HG03354 (cell line): ENCODE measurements at regions not wholly inside any gene's neighbourhood (a gene's known extent, or its start where the extent isn't known, plus 50 kb on each side); places are given as distances from the start of the nearest gene placed in this dataset.
"Not testable (repeated sequence)": the region's sequence is repeated elsewhere in the genome, so short reads cannot be mapped to it uniquely, and the experiment has no call there.

Source experiments
- ATAC-seq: cut with Tn5 transposase; IDR thresholded peaks from one replicate; pipeline ENCODE4 v1.9.1; 2021; ENCODE audit warnings: mild to moderate bottlenecking; ENCODE audit not compliant: unreplicated experiment, poor library complexity, severe bottlenecking

DNA sequence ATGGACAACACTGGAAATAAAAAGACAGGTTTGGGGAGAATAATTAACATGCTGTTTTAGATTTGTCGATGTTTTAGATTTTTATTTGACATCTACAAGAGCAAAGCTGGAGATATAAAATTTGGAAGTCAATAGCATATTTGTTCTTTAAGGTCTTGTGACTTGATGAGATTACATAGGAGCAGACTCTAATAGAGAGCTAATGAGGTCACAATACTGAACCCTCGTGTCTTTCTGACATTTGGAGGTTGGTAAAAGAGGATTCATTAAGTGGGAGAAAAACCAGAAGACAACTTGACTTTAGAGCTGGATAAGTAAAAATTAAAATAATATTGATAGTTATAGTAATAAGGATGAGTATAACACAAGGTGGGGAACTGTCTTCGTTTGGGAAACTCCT is 322.7 kb upstream of the SEMA6A start:
- ATAC-seq: no peak

DNA sequence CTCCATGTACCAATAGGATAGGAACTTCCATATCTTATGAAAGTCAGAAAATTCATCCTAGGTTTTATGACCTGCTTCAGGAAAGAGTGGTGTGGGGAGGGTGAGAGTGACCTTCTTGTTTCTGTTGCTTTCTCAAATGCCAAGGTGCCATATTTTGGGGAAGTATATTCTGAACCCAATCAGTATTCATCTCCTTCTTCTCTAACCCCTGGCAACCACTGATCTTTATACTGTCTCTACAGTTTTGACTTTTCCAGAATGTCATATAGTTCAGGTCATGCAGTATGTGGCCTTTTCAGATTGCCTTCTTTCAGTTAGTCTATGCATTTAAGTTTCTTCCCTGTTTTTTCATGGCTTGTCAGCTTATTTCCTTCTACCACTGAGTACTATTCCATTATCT is 321.4 kb upstream of the SEMA6A start:
- no peak for ATAC-seq

DNA sequence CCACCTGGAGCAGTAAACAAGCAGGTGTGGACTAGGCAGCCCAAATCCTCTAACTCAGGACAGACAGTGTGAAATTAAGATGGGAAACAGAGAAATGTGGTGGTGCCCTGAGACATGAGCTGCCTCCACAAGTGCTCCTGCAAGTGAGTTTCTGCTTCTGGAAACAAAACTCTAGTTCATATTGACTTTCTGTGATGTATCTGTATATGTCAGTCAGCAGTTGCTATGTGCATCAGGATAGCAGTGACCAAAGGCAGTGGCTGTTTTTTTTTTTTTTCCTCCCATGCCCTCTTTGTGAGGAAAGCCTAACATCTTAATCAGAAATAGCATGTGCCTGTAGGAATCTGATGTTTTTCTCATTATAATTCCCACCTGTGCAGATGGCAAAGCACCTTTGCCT is 318.4 kb upstream of the SEMA6A start:
- no peak for ATAC-seq

DNA sequence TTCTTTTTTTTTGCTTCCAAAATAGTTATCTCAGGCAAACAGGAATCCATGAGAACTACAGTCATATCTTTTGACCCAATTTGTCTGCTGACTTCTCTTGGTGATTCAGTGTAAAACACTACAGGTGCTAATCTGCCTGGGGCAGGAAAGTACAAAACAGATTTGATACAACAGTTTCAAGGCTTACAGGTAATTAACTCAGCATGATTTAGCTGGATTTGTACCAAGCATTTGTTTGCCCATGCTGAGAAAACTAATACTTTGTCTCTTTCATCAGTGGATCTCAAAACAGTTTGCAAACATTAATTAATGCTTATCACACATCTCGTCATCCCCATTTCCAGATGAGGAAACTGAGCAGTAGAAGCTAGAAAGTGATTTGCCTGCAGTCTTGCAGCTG is 312.5 kb upstream of the SEMA6A start:
- ATAC-seq: no peak

DNA sequence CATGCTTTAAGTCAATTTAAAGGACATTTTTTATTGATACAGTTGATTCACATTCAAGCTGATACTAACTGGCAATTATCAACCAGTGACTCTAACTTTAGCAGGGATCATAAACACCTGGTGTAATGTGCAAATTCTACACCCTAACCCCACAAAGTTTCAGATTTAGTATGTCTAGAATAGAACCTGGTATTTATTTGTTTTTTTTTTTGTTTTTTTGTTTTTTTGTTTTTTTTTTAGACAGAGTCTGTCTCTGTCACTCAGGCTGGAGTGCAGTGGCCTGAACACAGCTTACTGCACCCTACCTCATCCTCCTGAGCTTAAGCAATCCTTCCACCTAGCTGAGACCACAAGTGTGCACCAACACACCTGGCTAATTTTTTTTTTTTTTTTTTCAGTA is 311.2 kb upstream of the SEMA6A start:
- no peak for ATAC-seq

DNA sequence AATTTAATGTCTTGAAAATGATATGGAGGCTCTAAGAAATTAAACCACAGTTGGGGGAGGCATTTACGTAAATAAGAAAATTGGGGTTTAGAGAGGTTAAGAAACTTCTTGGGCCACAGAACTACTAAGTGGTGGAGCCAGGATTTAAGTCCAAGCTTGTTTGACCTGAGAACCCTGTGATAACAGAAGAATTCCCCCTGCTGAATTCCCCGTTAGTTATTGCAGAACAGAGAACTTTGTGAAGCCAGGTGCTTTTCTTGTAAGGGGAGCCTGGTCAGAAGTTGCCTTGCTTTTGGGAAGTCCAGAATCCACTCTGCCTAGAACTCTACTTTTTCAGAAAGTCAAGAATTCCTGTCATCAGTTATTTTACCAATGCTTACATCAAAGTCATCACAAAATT is 309.3 kb upstream of the SEMA6A start:
- ATAC-seq: no peak

DNA sequence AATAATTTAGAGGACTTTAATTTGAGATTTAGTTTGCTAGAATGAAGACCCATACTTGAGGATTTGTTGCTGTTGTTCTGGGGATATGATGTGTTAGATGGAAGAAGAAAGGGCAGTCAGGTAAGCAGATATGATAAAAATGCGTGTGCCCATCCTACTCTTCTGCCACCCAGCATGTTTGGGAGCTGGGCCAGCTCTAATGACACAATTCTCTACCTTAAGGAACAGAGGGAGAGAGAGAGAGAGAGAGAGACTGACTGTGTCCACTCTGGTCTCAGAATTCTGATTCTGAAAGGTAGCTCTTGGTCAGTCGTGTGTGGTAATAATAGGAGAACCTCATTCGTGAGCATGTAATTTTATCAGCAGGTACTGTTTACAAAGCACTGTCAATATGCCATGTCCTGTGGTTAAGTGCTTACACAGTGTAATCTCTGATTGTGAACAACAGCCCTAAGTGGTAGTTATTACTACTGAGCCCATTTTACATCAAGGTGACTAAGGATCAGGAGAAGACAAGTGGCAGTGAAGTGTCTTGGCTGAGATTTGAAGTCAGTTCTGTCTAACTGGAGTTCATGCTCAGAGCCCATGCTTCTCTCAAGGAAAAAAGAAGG is 307.4 kb upstream of the SEMA6A start:
- no peak for ATAC-seq

DNA sequence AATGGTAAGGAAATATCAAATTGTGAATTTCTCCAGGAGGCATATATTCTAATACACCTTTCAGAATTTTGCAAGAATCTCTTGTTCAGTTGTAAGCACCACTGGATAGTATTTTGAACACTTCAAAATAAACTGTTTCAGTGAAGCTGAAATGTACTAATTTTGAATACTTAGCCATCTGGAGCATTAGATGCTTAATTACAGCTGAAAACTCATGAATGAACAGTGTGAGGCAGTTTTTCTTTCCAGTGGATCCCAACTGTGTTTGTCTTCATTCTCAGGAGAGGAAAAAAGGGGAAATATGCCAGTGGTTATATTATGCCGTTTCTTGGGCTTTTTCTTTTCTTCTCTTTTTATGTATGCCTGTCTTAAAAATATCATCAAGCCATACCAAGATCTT is 306.0 kb upstream of the SEMA6A start:
- no peak for ATAC-seq

DNA sequence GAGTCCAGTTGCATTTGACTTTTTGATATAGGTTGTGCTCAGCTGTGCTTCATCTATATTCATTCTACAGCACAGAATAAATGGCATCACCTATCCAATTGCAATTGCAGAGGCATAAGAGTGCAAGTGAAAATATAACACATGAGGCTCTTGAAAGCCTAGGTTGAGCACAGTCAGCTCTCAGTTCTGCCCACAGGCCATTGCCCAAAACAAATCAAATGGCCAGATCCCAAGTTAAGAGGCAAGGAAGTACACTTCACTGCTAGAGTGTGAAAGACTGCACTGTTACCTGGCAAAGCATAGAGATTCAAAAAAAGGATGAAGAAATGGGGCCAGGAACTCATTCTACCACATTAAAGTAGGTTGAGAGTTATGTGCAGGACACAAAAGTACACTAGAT is 305.5 kb upstream of the SEMA6A start:
- ATAC-seq: no peak

DNA sequence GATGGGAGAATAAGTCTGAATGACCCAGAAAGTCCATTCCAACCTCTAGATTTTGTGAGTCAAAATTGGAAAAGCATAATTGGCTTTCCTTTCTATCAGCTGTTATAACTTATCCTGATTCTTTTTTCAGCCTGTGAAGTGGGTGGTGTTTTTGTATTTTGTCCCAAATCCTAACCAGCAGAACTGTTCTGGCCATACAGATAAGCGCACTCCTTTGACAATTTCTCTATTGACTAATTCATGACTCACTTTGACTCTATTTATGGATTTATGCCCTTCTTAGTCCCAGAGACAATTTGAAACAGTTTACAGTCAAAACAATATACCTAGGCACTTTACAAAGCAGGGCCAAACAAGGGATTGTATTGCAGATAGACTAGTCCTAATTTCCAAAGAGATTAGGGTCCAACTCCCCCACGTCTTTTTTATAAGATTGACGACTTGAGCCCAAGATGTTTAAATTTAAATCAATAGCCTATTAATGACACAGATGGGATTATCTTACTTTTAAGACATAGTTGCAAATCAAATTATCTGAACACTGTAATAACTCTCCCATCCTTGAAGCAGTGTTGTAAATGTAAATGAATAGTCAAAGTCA is 301.7 kb upstream of the SEMA6A start:
- ATAC-seq: no peak

DNA sequence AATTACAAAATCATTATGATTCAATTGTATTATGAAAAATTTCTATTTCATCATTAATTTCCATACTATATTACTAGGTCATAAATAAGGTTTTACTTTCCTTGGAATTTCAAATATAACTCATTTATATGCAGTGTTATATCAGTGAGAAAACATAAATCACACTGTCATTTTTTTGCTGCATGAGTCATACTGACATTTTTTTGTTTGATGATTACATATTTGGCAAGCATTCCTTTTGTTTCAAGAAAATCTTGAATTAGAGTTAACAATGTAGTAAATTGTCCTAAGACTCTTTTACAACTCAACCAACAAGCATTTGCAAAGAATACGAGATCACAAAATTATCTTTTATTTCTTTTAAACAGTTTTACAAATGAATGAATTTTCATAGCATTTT is 298.4 kb upstream of the SEMA6A start:
- no peak for ATAC-seq

DNA sequence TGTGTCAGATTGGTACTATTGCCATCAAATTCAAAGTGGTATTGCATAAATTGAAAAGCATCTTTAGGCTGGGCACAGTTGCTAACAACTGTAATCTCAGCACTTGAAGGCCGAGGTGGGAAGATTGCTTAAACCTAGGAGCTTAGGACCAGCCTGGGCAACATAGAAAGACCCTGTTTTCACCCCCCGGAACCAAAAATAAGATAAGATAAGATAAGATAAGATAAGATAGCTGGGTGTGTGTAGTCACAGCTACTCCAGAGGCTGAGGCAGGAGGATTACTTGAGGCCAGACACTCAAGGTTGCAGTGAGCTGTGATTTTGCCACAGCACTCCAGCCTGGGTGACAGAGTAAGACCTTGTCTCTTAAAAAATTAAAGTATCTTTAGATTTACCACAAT is 297.9 kb upstream of the SEMA6A start:
- no peak for ATAC-seq

DNA sequence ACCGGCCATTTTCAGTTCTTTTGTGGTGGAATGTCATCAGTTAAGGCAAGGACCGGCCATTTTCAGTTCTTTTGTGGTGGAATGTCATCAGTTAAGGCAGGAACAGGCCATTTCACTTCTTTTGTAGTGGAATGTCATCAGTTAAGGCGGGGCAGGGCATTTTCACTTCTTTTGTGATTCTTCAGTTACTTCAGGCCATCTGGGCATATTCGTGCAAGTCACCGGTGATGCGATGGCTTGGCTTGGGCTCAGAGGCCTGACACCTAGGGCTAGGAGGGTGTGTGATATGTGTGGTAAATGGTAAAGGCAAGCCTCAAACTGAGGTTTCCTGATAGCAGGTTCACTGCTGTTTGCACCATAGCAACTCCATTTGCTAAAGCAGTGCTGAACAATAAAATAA is 293.2 kb upstream of the SEMA6A start:
- ATAC-seq: not testable (repeated sequence)

DNA sequence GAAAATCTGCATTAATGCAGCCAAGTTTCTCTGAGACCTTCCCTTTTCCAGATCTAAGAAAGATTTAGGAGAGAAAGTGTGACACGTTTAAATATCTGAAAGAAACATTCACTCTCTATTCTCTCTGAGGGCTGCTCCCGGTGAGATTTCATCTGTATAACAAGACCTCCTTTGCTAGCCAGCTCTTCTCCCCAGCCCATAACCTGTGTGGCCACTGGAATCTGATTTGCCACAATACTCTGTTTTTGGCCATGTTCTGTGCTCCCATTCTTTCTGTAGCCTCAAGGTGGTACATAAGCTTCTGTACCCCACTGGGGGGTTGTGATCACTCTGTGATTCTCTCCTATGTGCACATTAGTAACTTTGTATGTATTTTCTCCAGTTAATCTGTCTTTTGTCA is 291.0 kb upstream of the SEMA6A start:
- no peak for ATAC-seq

DNA sequence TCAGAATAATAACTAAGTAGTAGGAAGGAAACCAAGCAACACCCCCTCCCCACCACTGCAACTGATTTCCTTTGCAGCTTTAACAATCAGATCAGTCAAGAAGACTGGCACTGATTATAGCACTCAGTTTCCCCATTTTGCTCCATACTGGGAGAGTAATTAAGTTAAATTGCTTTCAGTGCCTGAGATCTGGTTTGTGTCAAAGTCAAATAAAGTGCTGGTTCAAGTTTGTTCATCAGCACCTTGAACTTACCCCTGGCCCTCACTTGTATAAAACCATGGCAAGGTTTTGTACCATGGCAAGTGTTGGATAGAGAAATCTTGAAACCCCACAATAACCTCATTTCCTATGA is 290.2 kb upstream of the SEMA6A start:
- no peak for ATAC-seq

DNA sequence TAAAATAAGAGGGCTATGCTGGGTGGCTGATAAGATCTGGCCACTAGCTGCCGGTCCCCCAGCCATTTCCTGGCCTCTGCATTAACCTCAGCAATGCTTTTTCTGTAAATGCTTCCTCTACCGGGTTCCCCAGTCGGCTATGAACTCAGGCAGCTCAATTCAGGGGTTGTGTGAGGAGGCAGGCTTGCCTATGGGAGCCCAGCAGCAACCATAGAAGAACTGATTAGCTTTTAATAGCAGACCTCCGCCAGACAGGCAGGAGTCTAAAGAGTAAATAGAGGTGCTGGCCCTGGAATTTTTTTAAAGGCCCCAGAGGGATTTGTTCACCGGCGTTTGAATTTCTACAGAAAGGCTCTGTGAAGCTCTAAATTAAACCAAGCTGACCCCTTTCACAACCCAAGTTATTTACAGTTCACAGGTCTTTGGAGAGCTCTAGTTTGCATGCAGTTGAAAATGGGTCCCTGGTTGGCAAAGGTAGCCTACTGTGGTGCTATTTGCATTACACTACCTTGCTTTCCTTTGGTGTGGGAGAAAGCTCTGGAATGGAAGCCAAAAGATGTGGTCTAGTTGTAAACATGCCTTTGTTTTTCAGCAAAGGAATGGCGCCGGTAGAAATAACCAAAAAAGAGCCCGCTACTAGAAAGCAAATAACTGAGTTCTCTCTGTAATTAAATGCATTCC is 289.7 kb upstream of the SEMA6A start:
- ATAC-seq: no peak

DNA sequence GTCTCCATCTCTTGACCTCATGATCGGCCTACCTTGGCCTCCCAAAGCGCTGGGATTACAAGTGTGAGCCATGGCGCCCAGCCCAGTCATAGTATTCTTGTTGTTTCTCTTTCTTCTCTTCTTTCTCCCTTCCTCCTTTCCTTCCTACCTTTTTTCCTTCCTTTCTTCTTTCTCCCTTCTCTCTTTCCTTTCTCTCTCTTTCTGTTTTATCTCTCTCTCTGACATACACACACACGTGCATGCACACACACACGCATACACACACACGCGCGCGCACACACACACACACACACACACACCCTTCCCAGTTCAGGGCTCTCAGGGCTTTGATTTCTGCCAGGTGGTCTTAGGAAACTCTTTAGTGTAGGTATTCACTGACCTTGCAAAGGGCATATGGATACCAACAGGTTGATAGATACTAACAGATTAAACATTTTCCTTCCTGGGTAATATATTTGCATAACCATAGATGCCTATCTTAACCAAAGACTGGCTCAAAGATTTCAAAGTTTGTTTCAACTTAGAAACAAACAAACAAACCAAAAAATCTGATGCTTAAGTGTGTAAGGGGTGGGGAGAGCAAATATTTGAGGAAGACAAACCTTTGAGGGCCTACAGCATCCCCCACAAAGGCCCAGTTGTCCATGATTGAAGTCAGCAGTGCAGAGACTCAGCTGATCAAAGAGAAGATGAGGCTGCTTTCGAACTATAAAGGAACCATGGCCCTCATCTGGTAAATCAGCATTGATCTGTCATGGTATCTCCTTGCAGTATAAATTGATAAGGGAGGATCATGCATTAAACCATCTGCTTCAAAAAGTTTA is 288.2 kb upstream of the SEMA6A start:
- ATAC-seq: no peak

DNA sequence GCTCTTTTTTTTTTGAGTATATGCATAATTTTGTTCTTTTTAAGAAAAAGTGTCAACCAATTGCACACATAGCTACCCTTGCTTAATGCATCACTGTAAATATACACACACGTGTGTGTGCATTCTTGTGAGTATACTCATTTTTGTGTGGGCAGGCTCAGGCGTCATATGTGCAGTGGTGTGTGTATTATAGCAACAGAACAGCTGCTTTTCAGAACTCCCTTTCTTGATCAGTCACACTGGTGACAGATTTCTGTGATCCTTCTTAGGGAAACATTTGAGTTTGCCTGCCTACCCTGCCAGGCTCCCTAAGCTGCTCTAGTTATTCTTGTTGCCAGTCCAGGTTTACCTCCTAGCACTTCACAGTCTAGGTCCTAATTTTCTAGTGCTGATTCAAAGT is 287.0 kb upstream of the SEMA6A start:
- ATAC-seq: no peak

DNA sequence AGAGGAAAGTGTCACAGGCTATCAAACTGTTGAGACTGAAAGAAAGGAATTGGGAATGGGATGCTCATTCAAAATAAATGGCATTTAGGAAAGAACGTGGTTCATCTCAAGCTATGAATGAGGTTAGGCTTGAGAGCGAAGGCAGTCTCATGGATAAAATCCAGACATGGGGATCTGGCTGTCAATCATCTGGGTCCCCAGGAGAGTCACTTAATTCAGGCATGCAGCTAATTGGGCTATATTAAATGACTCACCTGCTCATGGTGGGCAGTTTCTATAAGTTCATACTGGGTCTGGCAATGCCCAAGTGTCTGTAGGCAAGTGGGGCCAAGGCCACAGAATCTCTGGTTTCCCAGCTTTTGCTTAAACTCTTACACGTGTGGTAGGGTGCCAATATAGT is 286.5 kb upstream of the SEMA6A start:
- no peak for ATAC-seq

DNA sequence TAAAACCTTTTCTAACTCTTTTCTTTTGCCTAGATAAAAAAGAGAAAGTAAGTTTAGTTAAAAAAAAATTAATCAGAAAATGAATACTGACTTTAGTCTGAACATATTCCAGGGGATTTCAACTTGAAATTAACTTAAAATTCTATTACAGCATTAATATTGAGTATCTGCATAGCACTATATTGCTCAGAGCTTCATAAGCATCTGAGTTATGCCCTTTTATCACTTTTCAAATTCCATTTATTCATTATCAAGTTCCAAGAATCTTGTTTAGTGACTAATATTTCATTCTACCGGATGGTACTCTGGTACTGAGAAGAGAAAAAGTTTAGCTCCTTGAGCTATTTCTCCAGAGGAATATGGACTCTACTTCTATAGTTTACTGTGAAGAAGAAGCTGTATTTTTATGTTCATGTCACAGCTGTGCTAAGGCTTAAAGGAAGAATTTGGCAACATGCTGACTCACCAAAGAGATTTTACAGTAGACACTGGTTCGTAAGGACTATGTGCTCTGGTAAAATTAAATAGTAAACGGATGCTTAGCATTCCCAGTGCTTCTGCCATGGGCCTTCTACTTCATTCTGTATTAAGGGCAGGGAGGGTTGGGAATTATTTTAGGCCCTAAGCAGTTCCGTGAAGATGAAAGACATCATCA is 285.2 kb upstream of the SEMA6A start:
- ATAC-seq: no peak
